HG02943 (cell line): ENCODE measurements at regions not wholly inside any gene's neighbourhood (a gene's known extent, or its start where the extent isn't known, plus 50 kb on each side); places are given as distances from the start of the nearest gene placed in this dataset.
"Not testable (repeated sequence)": the region's sequence is repeated elsewhere in the genome, so short reads cannot be mapped to it uniquely, and the experiment has no call there.

Experiments
- ATAC-seq: cut with Tn5 transposase; IDR thresholded peaks from one replicate; pipeline ENCODE4 v1.9.1; 2021; ENCODE audit warnings: mild to moderate bottlenecking, low read depth, moderate library complexity; ENCODE audit not compliant: unreplicated experiment

DNA sequence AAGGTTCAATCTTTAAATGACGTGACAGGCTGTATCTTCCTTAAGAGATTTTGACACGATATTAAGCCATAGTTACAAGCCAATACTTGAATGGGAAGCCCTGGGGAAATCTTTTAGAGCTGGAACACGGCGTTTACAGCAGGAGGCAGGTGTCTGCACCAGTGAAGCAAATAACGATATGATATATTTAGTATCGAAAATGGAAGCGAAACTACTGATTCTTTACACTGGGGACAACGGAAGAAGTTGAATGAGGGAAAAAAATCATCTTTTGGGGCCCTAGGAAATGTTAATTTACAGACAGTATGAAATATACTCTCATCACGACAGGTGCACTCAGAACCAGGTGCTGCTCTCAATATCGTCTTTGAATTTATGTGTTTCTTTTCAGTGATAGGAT, 793.9 kb upstream of the PCDH20 start:
- peak; percentile 89 for ATAC-seq

DNA sequence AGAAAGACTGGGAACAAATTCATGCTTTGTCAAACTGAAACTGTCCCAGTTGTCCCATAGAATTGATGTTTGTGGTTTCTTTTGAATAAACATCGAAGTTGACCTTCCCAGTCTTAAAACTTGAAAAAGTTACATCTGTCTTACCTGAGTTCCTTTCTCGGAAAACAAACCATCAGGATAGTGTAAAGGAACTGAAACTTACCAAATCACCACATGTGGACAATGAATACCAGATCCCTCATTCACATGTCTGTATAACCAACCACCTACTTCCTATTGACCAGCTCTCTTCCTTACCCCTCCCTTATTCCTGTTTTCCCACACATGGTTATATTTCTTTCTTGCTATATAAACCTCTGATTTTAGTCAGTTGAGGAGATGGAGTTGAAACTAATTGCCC, 791.7 kb upstream of the PCDH20 start:
- no peak for ATAC-seq

DNA sequence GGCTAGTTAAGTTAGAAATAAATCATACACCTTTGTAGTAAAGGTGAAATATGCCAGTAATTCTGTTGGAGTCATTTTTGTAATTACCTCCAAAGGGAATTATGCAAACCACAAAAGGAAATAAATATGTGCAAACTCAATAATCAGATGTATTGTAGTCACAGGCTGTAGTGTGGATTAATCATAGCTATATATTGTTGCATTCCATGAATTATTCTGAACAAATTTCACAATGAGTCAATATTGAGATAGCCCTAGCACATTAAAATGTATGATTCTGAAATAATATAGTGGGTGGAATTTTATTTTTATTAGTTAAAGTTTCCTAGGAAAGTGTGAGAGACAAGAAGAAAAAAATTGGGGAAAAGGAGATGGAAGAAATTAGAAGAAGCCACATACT, 790.5 kb upstream of the PCDH20 start:
- ATAC-seq: no peak

DNA sequence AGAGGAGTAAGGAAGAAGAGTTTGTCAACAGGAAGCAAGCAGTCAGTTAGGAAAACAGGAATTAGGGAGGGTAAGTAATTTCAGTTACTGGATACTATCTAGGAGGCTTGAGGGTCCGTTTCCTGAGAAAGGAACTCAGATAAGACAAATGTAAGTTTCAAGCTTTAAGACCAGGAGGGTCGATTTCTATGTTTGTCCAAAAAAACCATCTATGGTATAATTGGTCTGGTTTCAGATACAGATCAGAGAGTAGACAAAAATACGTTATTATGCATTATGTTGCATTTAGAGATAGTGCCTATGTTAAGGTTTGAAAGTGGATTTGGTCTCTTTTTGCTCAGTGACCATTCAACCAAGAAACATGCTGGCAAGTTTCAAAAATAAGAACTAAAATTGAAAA, 789.6 kb upstream of the PCDH20 start:
- no peak for ATAC-seq

- no peak for ATAC-seq
Measured at GRCh38 chr13:62194371-62194770, 778.7 kb upstream of the PCDH20 start.

DNA sequence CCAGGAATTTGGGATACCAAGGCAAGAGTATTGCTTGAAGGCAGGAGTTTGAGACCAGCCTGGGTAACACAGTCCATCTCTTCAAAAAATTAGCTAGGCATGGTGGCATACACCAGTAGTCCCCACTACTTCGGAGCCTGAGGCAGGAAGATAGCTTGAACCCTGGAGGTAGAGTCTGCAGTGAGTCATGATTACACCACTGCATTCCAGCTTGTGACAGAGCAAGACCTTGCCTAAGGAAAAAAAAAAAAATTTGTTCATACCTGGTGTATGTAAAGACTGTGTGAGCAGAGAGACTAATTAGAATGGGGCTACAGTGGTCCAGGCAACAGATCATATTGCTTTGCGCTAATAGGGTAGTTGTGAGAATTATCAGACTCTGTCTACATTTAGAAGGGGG, 778.3 kb upstream of the PCDH20 start:
- ATAC-seq: no peak

GRCh38 chr13:62185631-62186255, 770.1 kb upstream of the PCDH20 start:
- no peak for ATAC-seq

GRCh38 chr13:62176051-62176450, 760.4 kb upstream of the PCDH20 start:
- no peak for ATAC-seq

- ATAC-seq: no peak
Measured at GRCh38 chr13:62173958-62174357, 758.3 kb upstream of the PCDH20 start.

GRCh38 chr13:62171697-62172096, 756.0 kb upstream of the PCDH20 start:
- no peak for ATAC-seq

DNA sequence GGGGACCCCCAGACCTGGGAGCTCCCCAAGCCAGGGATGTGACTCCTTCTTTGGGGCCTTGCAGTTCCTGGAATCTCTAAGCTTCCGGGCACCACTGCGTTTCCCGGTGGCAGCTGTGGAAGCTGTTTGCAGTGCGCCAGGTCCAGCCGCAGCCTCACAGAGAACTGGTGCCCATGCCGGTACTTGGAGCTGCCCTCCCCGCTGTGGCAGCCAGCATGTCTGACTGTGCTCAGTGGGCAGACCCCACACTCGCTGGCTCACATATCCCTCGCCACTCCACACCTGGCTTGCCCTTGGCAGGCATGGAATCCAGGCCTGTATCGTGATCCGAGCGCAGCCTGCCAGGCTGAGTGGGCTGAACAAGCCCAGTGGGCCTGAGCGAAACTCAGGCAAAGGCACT, 753.2 kb upstream of the PCDH20 start:
- ATAC-seq: no peak

DNA sequence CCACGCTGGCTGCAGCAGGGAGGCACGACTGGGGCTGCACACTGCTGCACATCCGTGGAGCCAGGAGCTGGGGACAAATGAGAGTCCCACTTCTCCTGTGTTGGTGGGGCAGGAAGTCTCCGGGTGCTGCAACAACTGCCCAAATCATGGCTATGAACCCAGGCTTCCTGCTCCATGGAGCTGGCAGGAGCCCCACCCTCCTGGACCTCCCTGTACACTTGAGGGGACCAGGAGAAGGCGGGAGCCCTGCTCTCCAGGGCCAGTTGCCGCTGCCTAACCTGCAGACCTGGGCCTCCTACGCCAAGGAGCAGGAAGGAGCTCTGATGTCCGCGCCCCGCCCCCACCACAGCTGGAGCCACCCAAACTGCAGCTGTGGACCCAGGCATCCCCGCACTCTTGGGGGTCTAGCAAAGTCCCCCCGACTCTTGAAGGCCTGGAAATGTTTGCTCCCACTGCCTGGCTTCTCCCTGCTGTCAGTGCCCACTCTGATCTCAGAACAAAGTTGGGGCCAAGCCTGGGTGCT, 752.1 kb upstream of the PCDH20 start:
- no peak for ATAC-seq

DNA sequence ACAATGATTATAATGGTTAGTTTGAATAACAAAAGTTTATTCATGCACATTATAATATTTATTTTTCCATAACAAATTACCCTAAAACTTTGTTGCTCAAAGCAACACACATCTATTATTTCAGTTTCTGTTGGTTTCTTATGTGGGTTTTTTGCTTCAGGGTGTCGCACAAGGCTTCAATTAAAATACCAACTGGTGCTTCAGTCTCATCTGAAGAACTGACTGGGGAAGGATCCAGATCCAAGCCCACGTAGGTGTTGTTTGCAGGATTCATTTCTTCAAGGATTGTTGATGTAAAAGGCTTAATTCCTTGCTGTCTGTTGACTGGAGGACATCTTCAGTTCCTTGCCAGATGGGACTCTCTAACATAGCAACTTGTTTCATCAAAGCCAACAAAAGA, 747.2 kb upstream of the PCDH20 start:
- ATAC-seq: no peak

- ATAC-seq: no peak
Measured at GRCh38 chr13:62158520-62158919, 742.9 kb upstream of the PCDH20 start.

DNA sequence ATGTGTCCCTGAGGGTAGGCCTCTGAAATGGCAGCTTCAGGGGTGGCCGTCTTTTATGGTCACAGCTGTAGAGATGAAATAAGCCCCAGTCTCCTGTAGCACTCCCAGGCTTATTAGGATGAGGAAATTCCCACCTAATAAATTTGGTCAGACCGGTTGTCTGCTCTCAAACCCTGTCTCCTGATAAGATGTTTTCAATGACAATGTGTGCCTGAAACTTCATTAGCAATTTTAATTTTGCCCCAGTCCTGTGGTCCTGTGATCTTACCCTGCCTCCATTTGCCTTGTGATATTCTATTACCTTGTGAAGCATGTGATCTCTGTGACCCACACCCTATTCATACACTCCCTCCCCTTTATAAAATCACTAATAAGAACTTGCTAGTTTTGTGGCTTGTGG, 736.1 kb upstream of the PCDH20 start:
- ATAC-seq: not testable (repeated sequence)

- no peak for ATAC-seq
Measured at GRCh38 chr13:62142048-62142447, 726.4 kb upstream of the PCDH20 start.

GRCh38 chr13:62139597-62139996, 723.9 kb upstream of the PCDH20 start:
- ATAC-seq: no peak

- ATAC-seq: no peak
Measured at GRCh38 chr13:62137629-62138405, 722.2 kb upstream of the PCDH20 start.

DNA sequence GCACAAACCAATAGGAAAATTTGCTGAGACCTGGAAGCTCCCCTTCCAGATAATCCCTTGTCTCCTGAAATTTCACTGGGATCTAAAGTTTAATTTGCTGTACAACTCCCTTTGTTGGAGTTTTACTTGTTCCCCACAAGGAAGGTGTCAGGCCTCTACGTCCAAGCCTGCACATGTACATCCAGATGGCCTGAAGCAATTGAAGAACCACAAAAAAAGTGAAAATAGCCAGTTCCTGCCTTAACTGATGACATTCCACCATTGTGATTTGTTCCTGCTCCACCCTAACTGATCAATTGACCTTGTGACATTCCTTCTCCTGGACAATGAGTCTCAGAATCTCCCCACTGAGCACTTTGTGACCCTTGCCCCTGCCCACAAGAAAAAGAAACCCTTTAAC, 716.0 kb upstream of the PCDH20 start:
- ATAC-seq: no peak

DNA sequence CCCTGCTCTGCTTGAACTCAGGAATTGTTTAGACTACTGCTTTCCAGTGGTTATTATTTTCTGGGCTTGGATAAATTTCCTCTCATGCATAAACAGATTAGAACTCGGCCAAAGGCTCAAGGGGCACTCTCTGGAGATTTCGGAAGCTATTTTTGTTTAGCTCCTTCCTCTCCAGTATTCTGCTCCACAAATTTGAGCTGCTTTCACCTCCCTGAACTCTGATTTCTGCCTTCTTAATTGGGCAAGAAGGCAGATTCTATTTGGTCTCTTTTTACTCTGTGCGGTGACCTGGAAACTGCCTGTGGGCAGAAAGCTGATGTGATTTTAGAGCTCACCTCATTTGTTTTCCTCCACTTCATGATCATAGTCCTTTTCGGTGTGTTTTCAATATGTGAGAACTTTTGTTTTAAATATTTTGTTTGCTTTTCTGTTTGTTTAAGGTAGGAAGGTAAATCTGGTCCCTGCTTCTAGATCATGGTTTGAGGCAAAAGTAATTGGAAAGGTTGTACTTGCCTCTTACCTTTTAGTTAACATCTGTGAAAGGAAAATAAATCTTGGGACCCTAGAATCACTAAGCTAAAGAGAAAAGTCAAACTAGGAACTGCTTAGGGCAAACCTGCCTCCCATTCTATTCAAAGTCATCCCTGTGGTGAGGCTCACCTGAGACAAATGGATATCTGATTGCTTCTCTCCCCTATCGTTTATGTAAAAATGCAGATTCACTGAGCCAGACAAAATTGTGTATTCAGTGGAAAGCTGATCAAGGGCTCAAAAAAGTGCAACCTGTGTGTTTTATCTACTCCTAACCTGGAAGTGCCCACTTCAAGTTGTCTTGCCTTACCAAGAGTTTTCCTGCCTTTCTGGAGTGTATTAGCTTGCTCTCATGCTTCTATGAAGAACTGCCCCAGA, 714.7 kb upstream of the PCDH20 start:
- no peak for ATAC-seq

DNA sequence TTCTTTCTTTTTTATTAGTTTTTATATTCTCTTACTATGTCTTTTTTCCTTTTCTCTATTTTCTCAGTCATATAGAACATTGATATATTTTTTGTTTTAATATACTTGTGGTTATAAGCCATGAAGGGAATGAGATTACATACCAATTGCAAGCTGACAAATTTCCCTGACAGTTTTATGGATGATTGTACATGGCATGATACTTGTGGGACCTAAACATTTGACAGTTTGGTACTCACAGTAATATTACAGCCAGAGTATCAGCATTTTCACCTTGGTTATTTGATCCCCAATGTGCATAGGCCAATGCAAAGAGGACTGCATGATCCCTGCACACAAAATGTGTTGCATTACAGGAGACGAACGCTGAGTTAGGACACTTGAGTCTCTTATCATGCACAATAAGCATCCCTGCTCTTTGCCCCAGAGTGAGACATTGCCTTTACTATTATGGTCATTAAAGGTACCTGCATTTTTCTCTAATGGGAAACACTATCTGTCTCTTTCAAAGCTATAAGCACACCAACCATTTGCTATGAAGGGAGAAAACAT, 713.4 kb upstream of the PCDH20 start:
- ATAC-seq: no peak
